Thyroid gland (tissue), 4 donors: ENCODE measurements at regions not wholly inside any gene's neighbourhood (a gene's known extent, or its start where the extent isn't known, plus 50 kb on each side); places are given as distances from the start of the nearest gene placed in this dataset.

Experiments
- DNase-seq, 2 donors: peaks; one replicate each; pipeline ENCODE4 v3.0.0-alpha.2; 2019
- H3K27ac ChIP-seq, 3 donors: fragments of 200-600 bp; sonication (generic); 1 replicate in 2 of 3; 2 replicates in 1 of 3; pipeline ENCODE4 v1.5.1; 2016 to 2019; ENCODE audit warnings: mild to moderate bottlenecking in 1 of 3, moderate library complexity in 1 of 3
- H3K27me3 ChIP-seq: fragments of 200-600 bp; sonication (generic); one replicate; pipeline ENCODE4 v1.5.1; 2019
- H3K36me3 ChIP-seq, 2 donors: fragments of 200-600 bp; sonication (generic); one replicate each; pipeline ENCODE4 v1.5.1; 2016 to 2019
- H3K4me1 ChIP-seq, 2 donors: fragments of 200-600 bp; sonication (generic); one replicate each; pipeline ENCODE4 v1.5.1; 2017 to 2019
- H3K4me3 ChIP-seq, 3 donors: fragments of 200-600 bp; sonication (generic); replicated peaks in 1 of 3; 1 replicate in 2 of 3; 2 replicates in 1 of 3; pipeline ENCODE4 v1.5.1; 2016; ENCODE audit warnings: mild to moderate bottlenecking in 1 of 3
- H3K9me3 ChIP-seq: fragments of 200-600 bp; sonication (generic); one replicate; pipeline ENCODE4 v1.5.1; 2017
- CTCF ChIP-seq, 6 experiments: fragments of 200-600 bp in 3 of 6; fragments of 450-650 bp in 3 of 6; sonication (generic) in 3 of 6; IDR thresholded peaks; one replicate each; pipeline ENCODE4 v1.5.1; 2016 to 2019; ENCODE audit warnings: antibody characterized with exemption in 6 of 6, mild to moderate bottlenecking in 2 of 6, inconsistent platforms in 1 of 6, moderate library complexity in 1 of 6
- POLR2A ChIP-seq, 2 donors: fragments of 450-650 bp; IDR thresholded peaks; one replicate each; pipeline ENCODE4 v1.6.1; 2017; ENCODE audit warnings: antibody characterized with exemption in 2 of 2, mild to moderate bottlenecking in 2 of 2, moderate library complexity in 1 of 2
- WGBS, 2 donors: methylation state at CpG; one replicate each; pipeline ENCODE4 v1.1.5; 2017; 5-methylcytosine and 5-hydroxymethylcytosine counted together
- intact Hi-C: fragments of 100-400 bp; cut with DNase I; formaldehyde crosslinking; loops from one replicate; pipeline ENCODE4 v1.15.1; 2023

- H3K36me3 ChIP-seq: no peaks in the 10 kb centered on the region
- no peaks in the 10 kb centered on the region for H3K4me1 ChIP-seq
- intact Hi-C loops: no loop called here
- H3K4me3 ChIP-seq: no peak overlapping the region
- H3K27me3 ChIP-seq: no peaks in the 10 kb centered on the region
- no peak overlapping the region for H3K27ac ChIP-seq
- no peak for DNase-seq
- no peaks in the 10 kb centered on the region for H3K9me3 ChIP-seq
- TF ChIP-seq POLR2A (IDR thresholded peaks at IDR 0.05) (no peak), CTCF (IDR thresholded peaks at IDR 0.05) (no peak)
These were observed 411.3 kb upstream of the TENM4 start for GRCh38 chr11:79852176-79852575.

- 54 to 58% methylated on average over 3 of the region's 3 CpGs for WGBS, 2 donors
- no peak for TF ChIP-seq POLR2A (IDR thresholded peaks at IDR 0.05)
- no peak for TF ChIP-seq CTCF (IDR thresholded peaks at IDR 0.05)
- no peak overlapping the region for H3K27ac ChIP-seq
- no peaks in the 10 kb centered on the region for H3K27me3 ChIP-seq
- H3K36me3 ChIP-seq: no peaks in the 10 kb centered on the region
- H3K4me1 ChIP-seq: no peaks in the 10 kb centered on the region
- DNase-seq: no peak
- intact Hi-C loops: no loop called here
- no peak overlapping the region for H3K4me3 ChIP-seq
- no peaks in the 10 kb centered on the region for H3K9me3 ChIP-seq
These were observed 404.3 kb upstream of the TENM4 start for GRCh38 chr11:79845002-79845709.

- no peak for DNase-seq
- H3K9me3 ChIP-seq: no peaks in the 10 kb centered on the region
- no peaks in the 10 kb centered on the region for H3K27me3 ChIP-seq
- no peaks in the 10 kb centered on the region for H3K4me1 ChIP-seq
- no peaks in the 10 kb centered on the region for H3K36me3 ChIP-seq
- H3K4me3 ChIP-seq: no peak overlapping the region
- no peak overlapping the region for H3K27ac ChIP-seq
- WGBS, 2 donors: 80 to 83% methylated on average over 1 of the region's 1 CpG
- intact Hi-C loops: no loop called here
- no peak for TF ChIP-seq POLR2A (IDR thresholded peaks at IDR 0.05)
These were observed 393.2 kb upstream of the TENM4 start for GRCh38 chr11:79834015-79834414.

GRCh38 chr11:79830446-79830845 lies 389.6 kb upstream of the TENM4 start:
- WGBS, 2 donors: 77 to 79% methylated on average over 3 of the region's 3 CpGs
- intact Hi-C loops: no loop called here
- no peak for DNase-seq

GRCh38 chr11:79829891-79830290 lies 389.1 kb upstream of the TENM4 start:
- no peaks in the 10 kb centered on the region for H3K9me3 ChIP-seq
- H3K27ac ChIP-seq: no peak overlapping the region
- WGBS, 2 donors: 86 to 91% methylated on average over 3 of the region's 3 CpGs
- H3K4me3 ChIP-seq: no peak overlapping the region
- H3K27me3 ChIP-seq: no peaks in the 10 kb centered on the region
- no peaks in the 10 kb centered on the region for H3K36me3 ChIP-seq
- H3K4me1 ChIP-seq: no peaks in the 10 kb centered on the region
- TF ChIP-seq CTCF (IDR thresholded peaks at IDR 0.05): no peak
- TF ChIP-seq POLR2A (IDR thresholded peaks at IDR 0.05): no peak
- intact Hi-C loops: no loop called here
- DNase-seq: no peak

More at GRCh38 chr11:79830446-79830845, 389.6 kb upstream of the TENM4 start:
- H3K27ac ChIP-seq: no peak overlapping the region
- TF ChIP-seq CTCF (IDR thresholded peaks at IDR 0.05) (no peak), POLR2A (IDR thresholded peaks at IDR 0.05) (no peak)
- H3K4me3 ChIP-seq: no peak overlapping the region
- no peaks in the 10 kb centered on the region for H3K27me3 ChIP-seq
- no peaks in the 10 kb centered on the region for H3K36me3 ChIP-seq
- no peaks in the 10 kb centered on the region for H3K9me3 ChIP-seq
- H3K4me1 ChIP-seq: no peaks in the 10 kb centered on the region
